NCI-H187 treated with DMSO at 0.1 percent for 48 hours (cell line): ENCODE measurements at regions not wholly inside any gene's neighbourhood (a gene's known extent, or its start where the extent isn't known, plus 50 kb on each side); places are given as distances from the start of the nearest gene placed in this dataset.

ENCODE experiments used
- DNase-seq: peaks from one replicate; lab custom pipeline; 2025; lab: John Stamatoyannopoulos, UW

- DNase-seq: no peak
Measured at GRCh38 chr14:101405171-101405883, 156.0 kb upstream of the DIO3 start.

GRCh38 chr14:101406921-101407320 is 154.4 kb upstream of the DIO3 start:
- no peak for DNase-seq

DNA sequence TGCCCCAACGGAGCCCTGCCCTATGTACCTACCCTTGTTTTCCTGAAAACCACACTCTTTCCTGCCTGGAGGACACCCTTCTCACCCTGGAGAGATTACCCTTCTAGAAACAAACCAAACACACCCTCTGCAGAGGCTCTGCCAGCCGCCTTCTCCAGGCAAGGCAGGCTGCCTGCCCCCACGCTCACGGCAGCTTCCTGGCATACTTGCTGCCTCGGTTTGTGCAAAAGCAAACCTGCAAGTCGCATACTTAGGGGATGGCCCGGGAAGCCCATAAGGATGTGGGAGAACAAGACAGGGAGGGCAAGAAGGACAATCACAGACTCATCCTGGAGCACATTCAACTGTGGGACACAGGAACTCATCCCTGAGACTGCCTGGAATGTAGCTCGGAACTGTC is 154.0 kb upstream of the DIO3 start:
- no peak for DNase-seq

DNA sequence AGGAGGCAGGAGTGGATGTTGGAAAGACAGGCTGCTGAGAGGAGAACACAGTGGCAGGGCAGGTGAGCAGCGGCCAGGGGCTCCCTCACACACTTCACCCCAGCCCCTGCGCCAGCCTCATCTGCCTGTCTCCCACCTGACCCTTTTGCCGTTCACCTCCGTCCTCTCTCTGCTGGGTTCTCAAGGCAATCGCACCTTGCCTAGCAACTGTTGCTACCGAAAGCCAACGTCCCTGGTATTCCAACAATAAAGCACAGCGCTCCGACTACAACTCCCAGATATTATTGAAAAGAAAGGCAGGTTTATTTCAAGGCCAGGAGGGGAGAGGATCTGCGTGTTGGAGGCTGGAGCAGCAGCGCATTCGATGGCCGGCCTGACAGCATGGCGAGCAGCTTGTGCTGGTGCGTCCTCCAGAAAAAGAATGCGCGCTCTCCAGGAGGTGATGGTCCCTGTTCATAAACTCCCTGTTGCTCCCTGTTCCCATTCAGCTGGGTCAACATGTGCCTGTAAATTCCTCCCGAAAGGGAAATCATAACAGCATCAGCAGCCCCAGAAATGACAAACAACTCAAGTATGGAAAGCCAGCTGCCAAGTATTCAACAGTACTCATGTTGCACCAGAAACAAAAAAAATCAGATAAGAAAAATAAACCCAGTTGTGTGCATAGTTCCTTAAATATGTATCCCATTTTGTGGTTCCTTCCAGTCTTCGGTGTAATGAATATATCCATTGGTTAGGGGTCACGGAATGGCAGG is 153.0 kb upstream of the DIO3 start:
- DNase-seq: no peak

GRCh38 chr14:101409006-101409543 is 152.2 kb upstream of the DIO3 start:
- no peak for DNase-seq

- DNase-seq: no peak
Measured at GRCh38 chr14:101410126-101410525, 151.2 kb upstream of the DIO3 start.

DNA sequence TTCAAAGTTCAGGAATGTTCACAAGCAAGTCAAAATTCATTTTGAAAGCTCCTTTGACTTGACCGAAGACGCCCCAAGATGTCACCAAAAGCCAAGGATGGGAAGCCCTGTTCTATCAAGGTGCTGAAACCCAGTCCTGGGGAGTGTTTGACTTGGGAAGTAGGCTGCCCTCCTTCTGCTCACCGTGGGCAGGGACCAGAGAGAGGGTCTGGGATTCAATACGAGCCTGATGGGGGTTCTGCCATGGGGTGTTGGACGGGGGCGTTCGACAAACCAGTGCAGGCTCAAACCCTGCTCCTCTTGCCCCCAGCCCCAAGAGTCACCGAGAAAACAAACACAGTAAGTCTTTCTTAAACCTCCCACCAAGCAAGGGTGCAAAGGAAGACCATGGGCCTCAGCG is 150.1 kb upstream of the DIO3 start:
- DNase-seq: no peak

DNA sequence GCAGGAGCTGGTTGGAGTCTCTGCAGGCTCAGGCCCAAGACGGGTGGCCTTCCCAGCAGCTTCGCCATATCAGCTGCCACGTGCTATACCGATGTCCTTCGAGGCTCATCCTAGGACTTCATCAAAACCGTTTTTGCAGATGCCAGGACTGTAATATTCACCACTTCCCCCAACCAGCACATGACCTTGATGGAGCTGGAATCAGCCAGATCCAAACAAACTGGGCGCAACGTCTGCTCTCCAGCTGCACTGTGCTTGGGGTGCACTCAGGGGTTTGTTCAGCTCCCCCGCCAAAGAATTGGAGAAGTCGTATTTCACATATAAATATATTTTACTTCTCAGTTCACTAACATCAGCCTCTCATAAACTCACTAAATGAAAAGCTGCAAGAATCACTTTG is 149.5 kb upstream of the DIO3 start:
- no peak for DNase-seq

DNA sequence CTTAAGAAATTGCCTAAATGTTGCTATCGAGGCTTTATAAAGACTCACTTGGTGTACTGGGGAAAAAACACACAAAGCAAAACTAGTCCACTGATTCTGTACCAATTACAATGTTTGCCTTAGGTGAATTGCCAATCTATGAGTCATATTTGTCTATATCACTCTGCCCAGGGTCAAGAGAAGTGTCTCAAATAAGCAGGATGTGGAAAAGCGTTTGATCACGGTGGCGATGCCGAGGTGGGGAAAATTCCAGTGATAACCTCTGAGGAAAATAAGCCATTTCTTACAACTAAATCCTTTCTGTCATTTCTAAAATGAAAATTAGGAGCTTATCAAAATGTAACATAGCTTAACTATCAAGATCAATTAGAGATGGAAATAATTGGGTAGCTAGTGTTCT is 148.6 kb upstream of the DIO3 start:
- DNase-seq: no peak

DNA sequence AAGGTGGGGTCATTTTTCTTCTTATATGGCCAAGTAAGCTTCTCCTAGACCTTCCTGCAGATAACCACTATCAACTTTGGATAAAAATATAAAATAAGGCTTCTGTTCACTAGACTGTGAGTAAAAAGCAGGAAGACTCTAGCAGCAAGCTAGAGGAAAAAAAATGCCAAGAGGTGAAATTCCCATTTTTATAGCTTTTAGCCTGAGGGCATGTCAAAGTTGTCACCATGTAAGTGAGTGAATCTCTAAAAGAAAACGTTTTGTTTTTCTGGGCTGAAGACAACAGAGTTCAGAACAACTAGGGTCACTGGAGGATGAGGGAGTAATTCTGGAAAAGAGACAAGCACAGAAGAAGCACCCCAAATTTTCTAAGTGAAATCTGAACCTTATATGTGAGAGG is 143.9 kb upstream of the DIO3 start:
- no peak for DNase-seq

DNA sequence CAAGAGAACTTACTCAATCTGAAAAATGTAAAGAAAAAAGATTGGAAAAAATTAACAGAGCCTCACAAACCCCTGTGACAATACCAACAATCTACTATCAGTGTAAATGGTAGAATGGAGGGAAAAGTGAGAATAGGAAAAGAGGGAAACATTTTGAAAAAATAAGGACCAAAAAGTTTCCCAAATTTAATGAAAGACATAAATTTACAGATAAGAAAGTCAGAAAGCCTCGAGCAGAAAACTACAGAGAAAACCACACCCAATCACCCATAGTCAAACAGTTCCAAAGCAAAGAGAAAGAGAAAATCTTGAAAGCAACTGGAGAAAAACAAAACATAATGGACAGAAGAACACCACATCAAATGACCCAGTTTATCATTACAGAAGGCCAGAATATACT is 142.7 kb upstream of the DIO3 start:
- DNase-seq: no peak

DNA sequence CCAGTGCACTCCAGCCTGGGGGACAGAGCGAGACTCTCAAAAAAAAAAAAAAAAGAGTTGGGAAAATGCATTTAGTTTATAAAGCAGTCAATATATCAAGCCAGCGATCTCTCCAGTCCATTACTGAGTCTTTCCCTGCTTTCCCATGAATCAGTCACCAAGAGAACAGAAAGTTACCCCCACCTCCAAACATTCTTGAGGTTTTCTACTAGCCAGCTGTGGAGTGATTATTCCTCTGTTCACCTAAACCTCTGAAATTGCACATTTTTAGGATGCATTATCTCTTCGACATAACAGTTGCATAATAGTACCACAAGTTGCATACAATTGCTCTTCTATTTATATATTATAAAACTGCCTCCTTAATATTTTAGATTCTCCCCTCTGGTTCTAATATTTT is 134.8 kb upstream of the DIO3 start:
- DNase-seq: no peak

GRCh38 chr14:101428409-101428808 is 132.9 kb upstream of the DIO3 start:
- DNase-seq: no peak

DNA sequence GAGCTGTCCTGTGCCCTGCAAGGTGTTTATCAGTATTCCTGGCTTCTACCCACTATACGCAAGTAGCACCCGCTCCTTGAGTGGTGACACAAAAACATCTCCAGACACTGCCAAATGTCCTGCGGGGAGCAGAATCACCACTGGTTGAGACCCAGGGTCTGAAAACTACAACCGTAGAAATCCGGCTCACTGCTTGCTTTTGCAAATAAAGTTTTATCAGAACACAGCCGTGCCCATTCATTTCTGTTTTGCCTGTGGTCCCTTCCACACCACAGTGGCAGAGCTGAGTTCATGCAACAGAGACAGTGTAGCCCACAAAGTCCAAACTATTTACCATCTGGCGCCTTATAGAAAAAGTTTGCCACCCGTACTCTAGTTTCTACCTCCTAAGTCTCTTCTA is 125.7 kb upstream of the DIO3 start:
- no peak for DNase-seq

- DNase-seq: no peak
Measured at GRCh38 chr14:101439023-101439422, 122.3 kb upstream of the DIO3 start.

GRCh38 chr14:101440496-101440895 is 120.8 kb upstream of the DIO3 start:
- DNase-seq: no peak

DNA sequence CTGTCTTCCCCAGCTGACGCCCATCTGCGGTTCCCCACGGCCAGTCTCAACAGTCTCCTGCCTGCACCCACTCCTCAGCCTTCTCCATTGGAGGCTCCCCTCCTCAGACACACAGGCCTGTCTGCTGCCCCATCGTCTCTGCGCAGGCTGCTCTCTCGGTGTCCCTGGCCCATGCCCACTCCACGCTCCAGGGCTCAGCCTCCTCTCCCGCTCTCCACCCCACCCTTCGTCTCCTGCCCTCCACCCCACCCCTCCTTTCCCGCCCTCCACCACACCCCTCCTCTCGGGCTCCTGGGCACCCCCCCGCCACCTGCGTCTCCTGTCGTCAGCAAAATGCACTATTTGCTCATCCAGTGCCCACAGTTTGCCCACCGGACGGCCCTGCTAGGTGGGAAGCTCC is 119.6 kb upstream of the DIO3 start:
- no peak for DNase-seq

DNA sequence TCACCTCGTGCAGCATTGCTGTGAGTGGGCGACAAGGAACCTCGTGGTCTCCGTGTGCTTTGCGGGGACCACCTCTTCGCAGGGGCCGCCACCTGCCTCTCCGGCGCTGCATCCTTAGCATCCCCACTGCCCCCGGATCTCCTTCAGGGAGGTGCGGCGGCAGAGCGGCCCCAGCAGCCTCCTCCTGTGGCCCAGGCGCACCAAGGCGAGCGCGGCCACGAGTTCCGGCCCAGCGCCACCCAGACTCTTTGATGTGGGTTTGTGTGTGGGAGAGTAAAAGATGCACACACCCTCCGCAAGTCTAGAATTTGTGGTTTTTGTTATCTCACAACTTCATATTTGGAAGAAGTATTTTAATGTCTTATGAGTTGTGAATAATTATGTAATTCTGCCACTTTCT is 118.8 kb upstream of the DIO3 start:
- DNase-seq: no peak

- no peak for DNase-seq
Measured at GRCh38 chr14:101444116-101444515, 117.2 kb upstream of the DIO3 start.

- DNase-seq: no peak
Measured at GRCh38 chr14:101445278-101445677, 116.0 kb upstream of the DIO3 start.

- DNase-seq: no peak
Measured at GRCh38 chr14:101446387-101446969, 114.8 kb upstream of the DIO3 start.

DNA sequence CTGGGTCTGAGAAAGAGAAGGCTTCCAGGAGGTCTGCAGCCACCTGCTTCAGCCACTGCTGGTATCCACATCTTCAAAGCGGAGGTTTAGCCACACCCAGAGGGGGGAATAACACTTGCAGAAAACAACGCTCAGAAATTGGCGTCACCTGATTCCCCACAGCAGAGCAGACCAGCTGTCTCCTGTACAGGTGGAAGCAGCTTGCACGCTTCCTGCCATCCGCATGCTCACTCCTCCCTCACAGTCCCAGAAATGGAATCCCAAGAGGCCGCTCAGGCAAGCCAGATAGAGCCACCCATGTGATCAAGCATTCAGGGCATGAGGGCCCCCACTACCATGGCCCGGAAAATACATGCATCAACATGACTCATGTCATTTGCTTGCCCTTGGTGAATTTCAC is 112.2 kb upstream of the DIO3 start:
- peak; percentile 63 for DNase-seq

- no peak for DNase-seq
Measured at GRCh38 chr14:101451166-101451565, 110.1 kb upstream of the DIO3 start.
